ENCODE measurements at regions not wholly inside any gene's neighbourhood (a gene's known extent, or its start where the extent isn't known, plus 50 kb on each side); places are given as distances from the start of the nearest gene placed in this dataset.

GRCh38 chr6:20025681-20026080, 186.6 kb downstream of the MBOAT1 start:
- no peak for TF ChIP-seq POLR2AphosphoS5 (IDR thresholded peaks at IDR 0.05; ENCODE audit: low read depth, low read length)
- H3K9me3 ChIP-seq (ENCODE audit: control insufficient read depth, insufficient read depth, low read depth, low read length), result no peaks in the 10 kb centered on the region
- peaks cover 4% of the 10 kb centered on the region; the same call in 1 of the 2 replicates for H3K27me3 ChIP-seq (ENCODE audit: control insufficient read depth, insufficient read depth, low read length)
- CTCF ChIA-PET, result no interaction called here
- in situ Hi-C loops (cut with HindIII; ENCODE audit: low pct_unique_long_range_greater_than_20kb, low sequenced_read_pairs) (no loop called here), intact Hi-C loops (cut with micrococcal nuclease; ENCODE audit: unreplicated experiment) (no loop called here)
- POLR2A ChIA-PET, result no interaction called here
- H3K4me1 ChIP-seq (ENCODE audit: control insufficient read depth, insufficient read depth, low read length), result no peaks in the 10 kb centered on the region
- H3K36me3 ChIP-seq (ENCODE audit: control insufficient read depth, insufficient read depth, low read length), result no peaks in the 10 kb centered on the region
- BruUV-seq (replicated peaks), result no TSS peak
- ATAC-seq, result no peak
- no peak for DNase-seq (ENCODE audit: low read depth, low spot score)
- H3K4me3 ChIP-seq (ENCODE audit: low read depth in 2 of 2, low read length in 2 of 2), result no peak overlapping the region
- H3K27ac ChIP-seq (ENCODE audit: low read length), result no peak overlapping the region

- Histone ChIP-seq H3K27me3 (ENCODE audit: control insufficient read depth, insufficient read depth, low read length) (peaks cover 4% of the 10 kb centered on the region; the same call in 1 of the 2 replicates), H3K4me3 (ENCODE audit: low read depth in 2 of 2, low read length in 2 of 2) (no peak overlapping the region), H3K4me1 (ENCODE audit: control insufficient read depth, insufficient read depth, low read length) (no peaks in the 10 kb centered on the region), H3K36me3 (ENCODE audit: control insufficient read depth, insufficient read depth, low read length) (no peaks in the 10 kb centered on the region), H3K27ac (ENCODE audit: low read length) (no peak overlapping the region), H3K9me3 (ENCODE audit: control insufficient read depth, insufficient read depth, low read depth, low read length) (no peaks in the 10 kb centered on the region)
- ChIA-PET POLR2A (no interaction called here), CTCF (no interaction called here)
- intact Hi-C loops (cut with micrococcal nuclease; ENCODE audit: unreplicated experiment) (no loop called here), in situ Hi-C loops (cut with HindIII; ENCODE audit: low pct_unique_long_range_greater_than_20kb, low sequenced_read_pairs) (no loop called here)
- TF ChIP-seq TCF7L2 (IDR thresholded peaks at IDR 0.05; ENCODE audit: low read depth, low read length) (no peak), POLR2AphosphoS5 (IDR thresholded peaks at IDR 0.05; ENCODE audit: low read depth, low read length) (no peak), REST (IDR thresholded peaks at IDR 0.05; ENCODE audit: insufficient read depth in 1 of 2, low read depth in 2 of 2, low read length in 1 of 2) (no peak), SIN3A (IDR thresholded peaks at IDR 0.05; ENCODE audit: borderline replicate concordance, insufficient read depth, low read depth, low read length) (no peak)
- TF ChIP-seq, protein P1, sequence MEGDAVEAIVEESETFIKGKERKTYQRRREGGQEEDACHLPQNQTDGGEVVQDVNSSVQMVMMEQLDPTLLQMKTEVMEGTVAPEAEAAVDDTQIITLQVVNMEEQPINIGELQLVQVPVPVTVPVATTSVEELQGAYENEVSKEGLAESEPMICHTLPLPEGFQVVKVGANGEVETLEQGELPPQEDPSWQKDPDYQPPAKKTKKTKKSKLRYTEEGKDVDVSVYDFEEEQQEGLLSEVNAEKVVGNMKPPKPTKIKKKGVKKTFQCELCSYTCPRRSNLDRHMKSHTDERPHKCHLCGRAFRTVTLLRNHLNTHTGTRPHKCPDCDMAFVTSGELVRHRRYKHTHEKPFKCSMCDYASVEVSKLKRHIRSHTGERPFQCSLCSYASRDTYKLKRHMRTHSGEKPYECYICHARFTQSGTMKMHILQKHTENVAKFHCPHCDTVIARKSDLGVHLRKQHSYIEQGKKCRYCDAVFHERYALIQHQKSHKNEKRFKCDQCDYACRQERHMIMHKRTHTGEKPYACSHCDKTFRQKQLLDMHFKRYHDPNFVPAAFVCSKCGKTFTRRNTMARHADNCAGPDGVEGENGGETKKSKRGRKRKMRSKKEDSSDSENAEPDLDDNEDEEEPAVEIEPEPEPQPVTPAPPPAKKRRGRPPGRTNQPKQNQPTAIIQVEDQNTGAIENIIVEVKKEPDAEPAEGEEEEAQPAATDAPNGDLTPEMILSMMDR (IDR thresholded peaks at IDR 0.05), result no peak
- no peak for DNase-seq (ENCODE audit: low read depth, low spot score)
- no peak for ATAC-seq
- no TSS peak for BruUV-seq (replicated peaks)
Observed at GRCh38 chr6:20028143-20028542, 184.1 kb downstream of the MBOAT1 start.

DNA sequence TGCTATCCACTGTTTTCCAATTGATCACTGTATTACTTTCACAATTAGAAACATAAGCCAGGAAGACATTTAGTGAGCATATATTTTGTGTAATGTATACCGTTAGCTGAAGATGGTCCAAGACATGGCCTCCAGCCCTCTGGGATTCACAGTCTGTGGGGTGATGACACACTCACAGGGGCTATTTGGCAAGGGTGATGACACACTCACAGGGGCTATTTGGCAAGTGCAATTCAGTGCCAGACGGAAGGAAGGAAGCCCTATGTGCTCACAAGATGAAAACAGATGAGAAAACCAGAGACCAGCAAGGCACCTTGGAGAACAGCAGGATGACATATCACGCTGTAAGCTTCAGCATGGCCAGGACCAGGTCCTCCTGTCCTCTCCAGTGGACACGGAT, 183.7 kb downstream of the MBOAT1 start:
- in situ Hi-C loops (cut with HindIII; ENCODE audit: low pct_unique_long_range_greater_than_20kb, low sequenced_read_pairs), result no loop called here
- Histone ChIP-seq H3K4me3 (ENCODE audit: low read depth in 2 of 2, low read length in 2 of 2) (no peak overlapping the region), H3K9me3 (ENCODE audit: control insufficient read depth, insufficient read depth, low read depth, low read length) (no peaks in the 10 kb centered on the region), H3K27ac (ENCODE audit: low read length) (no peak overlapping the region), H3K27me3 (ENCODE audit: control insufficient read depth, insufficient read depth, low read length) (peaks cover 4% of the 10 kb centered on the region; the same call in 1 of the 2 replicates), H3K4me1 (ENCODE audit: control insufficient read depth, insufficient read depth, low read length) (no peaks in the 10 kb centered on the region), H3K36me3 (ENCODE audit: control insufficient read depth, insufficient read depth, low read length) (no peaks in the 10 kb centered on the region)
- BruUV-seq (replicated peaks), result no TSS peak
- ATAC-seq, result no peak
- POLR2A ChIA-PET, result no interaction called here
- CTCF ChIA-PET, result no interaction called here
- intact Hi-C loops (cut with micrococcal nuclease; ENCODE audit: unreplicated experiment), result no loop called here
- TF ChIP-seq POLR2AphosphoS5 (IDR thresholded peaks at IDR 0.05; ENCODE audit: low read depth, low read length) (no peak), REST (IDR thresholded peaks at IDR 0.05; ENCODE audit: insufficient read depth in 1 of 2, low read depth in 2 of 2, low read length in 1 of 2) (no peak), SIN3A (IDR thresholded peaks at IDR 0.05; ENCODE audit: borderline replicate concordance, insufficient read depth, low read depth, low read length) (no peak), TCF7L2 (IDR thresholded peaks at IDR 0.05; ENCODE audit: low read depth, low read length) (no peak)
- TF ChIP-seq, protein P1 (IDR thresholded peaks at IDR 0.05), result no peak
- no peak for DNase-seq (ENCODE audit: low read depth, low spot score)

All from Panc1 (cell line).